ENCODE measurements at regions not wholly inside any gene's neighbourhood (a gene's known extent, or its start where the extent isn't known, plus 50 kb on each side); places are given as distances from the start of the nearest gene placed in this dataset.

GRCh38 chr4:132269303-132269990 is 879.6 kb upstream of the PCDH10 start:
- no peak for TF ChIP-seq CTCF (IDR thresholded peaks at IDR 0.05; ENCODE audit: insufficient read depth, low read depth, low read length)
- no peak for DNase-seq (ENCODE audit: low read depth)
- ChIA-PET POLR2A (no interaction called here), CTCF (no interaction called here)
- Histone ChIP-seq H3K27me3 (ENCODE audit: control insufficient read depth, insufficient read depth, low read length) (no peaks in the 10 kb centered on the region), H3K36me3 (ENCODE audit: control insufficient read depth, insufficient read depth, low read length) (no peaks in the 10 kb centered on the region), H3K4me3 (ENCODE audit: low read depth, low read length) (no peak overlapping the region)

- Histone ChIP-seq H3K27me3 (ENCODE audit: control insufficient read depth, insufficient read depth, low read length) (no peaks in the 10 kb centered on the region), H3K36me3 (ENCODE audit: control insufficient read depth, insufficient read depth, low read length) (no peaks in the 10 kb centered on the region), H3K4me3 (ENCODE audit: low read depth, low read length) (no peak overlapping the region)
- ChIA-PET POLR2A (no interaction called here), CTCF (interaction anchor here (0.6 kb wide), 1 partner anchor 1243 kb away, joined by 3 read pairs; no protein-coding TSS in a partner anchor)
- no peak for TF ChIP-seq CTCF (IDR thresholded peaks at IDR 0.05; ENCODE audit: insufficient read depth, low read depth, low read length)
- DNase-seq (ENCODE audit: low read depth): no peak
These were observed 873.4 kb upstream of the PCDH10 start for GRCh38 chr4:132275583-132276121.

GRCh38 chr4:132276185-132276584 is 872.9 kb upstream of the PCDH10 start:
- Histone ChIP-seq H3K4me3 (ENCODE audit: low read depth, low read length) (no peak overlapping the region), H3K27me3 (ENCODE audit: control insufficient read depth, insufficient read depth, low read length) (no peaks in the 10 kb centered on the region), H3K36me3 (ENCODE audit: control insufficient read depth, insufficient read depth, low read length) (no peaks in the 10 kb centered on the region)
- no peak for DNase-seq (ENCODE audit: low read depth)
- ChIA-PET CTCF (interaction anchor here (0.6 kb wide), 1 partner anchor 1244 kb away, joined by 3 read pairs; no protein-coding TSS in a partner anchor), POLR2A (no interaction called here)
- TF ChIP-seq CTCF (IDR thresholded peaks at IDR 0.05; ENCODE audit: insufficient read depth, low read depth, low read length): no peak

- CTCF ChIA-PET: no interaction called here
- Histone ChIP-seq H3K36me3 (ENCODE audit: control insufficient read depth, insufficient read depth, low read length) (no peaks in the 10 kb centered on the region), H3K4me3 (ENCODE audit: low read depth, low read length) (no peak overlapping the region), H3K27me3 (ENCODE audit: control insufficient read depth, insufficient read depth, low read length) (no peaks in the 10 kb centered on the region)
- POLR2A ChIA-PET: no interaction called here
- no peak for DNase-seq (ENCODE audit: low read depth)
- TF ChIP-seq CTCF (IDR thresholded peaks at IDR 0.05; ENCODE audit: insufficient read depth, low read depth, low read length): no peak
These were observed 872.1 kb upstream of the PCDH10 start for GRCh38 chr4:132276989-132277388.

- no peaks in the 10 kb centered on the region for H3K27me3 ChIP-seq (ENCODE audit: control insufficient read depth, insufficient read depth, low read length)
- no peak for DNase-seq (ENCODE audit: low read depth)
- ChIA-PET CTCF (no interaction called here), POLR2A (no interaction called here)
- no peaks in the 10 kb centered on the region for H3K36me3 ChIP-seq (ENCODE audit: control insufficient read depth, insufficient read depth, low read length)
- H3K4me3 ChIP-seq (ENCODE audit: low read depth, low read length): no peak overlapping the region
- TF ChIP-seq CTCF (IDR thresholded peaks at IDR 0.05; ENCODE audit: insufficient read depth, low read depth, low read length): no peak
These were observed 867.4 kb upstream of the PCDH10 start for GRCh38 chr4:132281733-132282132.
